ENCODE measurements at regions not wholly inside any gene's neighbourhood (a gene's known extent, or its start where the extent isn't known, plus 50 kb on each side); places are given as distances from the start of the nearest gene placed in this dataset.
"Not testable (repeated sequence)": the region's sequence is repeated elsewhere in the genome, so short reads cannot be mapped to it uniquely, and the experiment has no call there.

DNA sequence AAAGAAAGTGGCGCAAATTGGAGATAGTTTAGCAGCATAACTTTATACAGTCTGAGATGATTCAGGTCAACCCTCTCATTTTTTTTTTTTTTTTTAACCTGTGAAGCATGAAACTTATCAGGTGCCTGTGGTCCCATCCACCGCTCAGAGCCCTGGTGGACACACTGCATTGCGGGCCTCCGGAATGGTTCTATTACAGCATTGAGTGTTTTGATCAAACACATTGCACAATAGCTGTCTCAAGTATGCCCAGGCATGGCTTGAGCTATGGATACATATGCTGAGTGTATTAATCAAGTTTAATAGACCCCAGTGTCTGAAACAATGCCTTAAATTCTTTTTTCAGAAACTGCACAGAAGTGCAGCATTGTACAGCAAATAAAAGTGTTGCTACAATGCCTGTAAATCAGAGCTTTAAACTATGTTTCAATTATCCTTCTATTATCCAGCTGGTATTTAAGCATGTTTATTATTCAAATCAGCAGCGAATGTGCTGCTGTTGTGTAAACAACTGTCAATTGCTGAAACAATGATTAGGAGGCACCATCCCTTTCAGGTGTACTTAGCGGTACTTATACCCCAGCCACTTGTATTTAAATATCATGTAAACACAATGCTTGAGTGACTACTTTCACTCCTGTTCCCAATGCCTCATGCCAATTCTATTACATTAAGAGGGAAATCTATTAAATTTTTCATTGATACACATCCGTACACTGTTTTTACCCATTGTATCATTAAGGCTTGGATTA is 456.6 kb downstream of the RPS6KC1 start:
- Mint-ChIP-seq H3K36me3 (ENCODE audit: low read depth) (no peaks in the 10 kb centered on the region), H3K9me3 (peaks cover 8% of the 10 kb centered on the region), H3K4me1 (ENCODE audit: low read depth) (no peaks in the 10 kb centered on the region), H3K4me3 (no peak overlapping the region), H3K27ac (no peak overlapping the region), H3K27me3 (peaks cover 7% of the 10 kb centered on the region)

DNA sequence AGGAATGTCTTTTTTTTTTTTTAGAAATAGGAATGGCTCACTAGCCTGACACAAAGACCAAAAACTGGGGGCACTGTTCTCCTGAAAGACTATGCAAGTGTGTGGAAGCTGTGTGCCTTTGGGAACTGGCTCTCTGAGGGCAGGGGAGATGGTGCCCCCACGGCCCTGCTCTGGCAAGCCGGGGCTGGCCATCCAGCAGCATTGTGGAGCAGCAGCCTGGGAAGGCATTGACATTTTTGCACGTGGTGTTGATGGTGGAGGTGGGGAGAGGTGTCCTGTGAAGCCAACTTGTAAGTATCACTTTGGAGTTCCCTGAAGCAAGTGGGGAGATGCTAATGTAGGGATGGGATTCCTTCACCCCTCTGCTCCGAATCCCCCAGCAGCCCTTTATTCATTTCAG is 460.1 kb downstream of the RPS6KC1 start:
- Mint-ChIP-seq H3K4me1 (ENCODE audit: low read depth) (no peaks in the 10 kb centered on the region), H3K4me3 (no peak overlapping the region), H3K27ac (no peak overlapping the region), H3K9me3 (peaks cover 5% of the 10 kb centered on the region), H3K27me3 (peaks cover 7% of the 10 kb centered on the region), H3K36me3 (ENCODE audit: low read depth) (no peaks in the 10 kb centered on the region)

GRCh38 chr1:213512316-213512715 is 461.3 kb downstream of the RPS6KC1 start:
- no peak overlapping the region for H3K4me3 Mint-ChIP-seq
- peaks cover 5% of the 10 kb centered on the region for H3K9me3 Mint-ChIP-seq
- no peak overlapping the region for H3K27ac Mint-ChIP-seq
- H3K36me3 Mint-ChIP-seq (ENCODE audit: low read depth) = no peaks in the 10 kb centered on the region
- H3K27me3 Mint-ChIP-seq = peaks cover 7% of the 10 kb centered on the region
- H3K4me1 Mint-ChIP-seq (ENCODE audit: low read depth) = no peaks in the 10 kb centered on the region

DNA sequence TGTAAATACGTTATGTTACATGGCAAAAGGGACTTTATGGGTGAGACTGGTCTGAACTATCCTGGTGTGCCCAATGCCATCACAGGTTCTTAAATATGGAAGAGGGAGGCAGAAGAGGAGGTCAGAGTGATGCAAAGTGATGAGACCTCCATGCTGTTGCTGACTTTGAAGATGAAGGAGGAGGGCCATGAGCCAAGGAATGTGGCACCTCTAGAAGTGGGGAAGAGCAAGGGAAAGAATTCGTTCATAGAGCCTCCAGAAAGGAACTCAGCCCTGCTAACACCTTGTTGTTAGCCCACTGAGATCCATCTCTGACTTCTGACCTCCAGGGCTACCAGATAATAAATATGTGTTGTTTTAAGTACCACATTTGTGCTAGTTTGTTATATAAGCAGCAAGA is 462.0 kb downstream of the RPS6KC1 start:
- H3K27me3 Mint-ChIP-seq = peaks cover 7% of the 10 kb centered on the region
- H3K36me3 Mint-ChIP-seq (ENCODE audit: low read depth) = no peaks in the 10 kb centered on the region
- no peak overlapping the region for H3K27ac Mint-ChIP-seq
- peaks cover 5% of the 10 kb centered on the region for H3K9me3 Mint-ChIP-seq
- no peak overlapping the region for H3K4me3 Mint-ChIP-seq
- no peaks in the 10 kb centered on the region for H3K4me1 Mint-ChIP-seq (ENCODE audit: low read depth)

DNA sequence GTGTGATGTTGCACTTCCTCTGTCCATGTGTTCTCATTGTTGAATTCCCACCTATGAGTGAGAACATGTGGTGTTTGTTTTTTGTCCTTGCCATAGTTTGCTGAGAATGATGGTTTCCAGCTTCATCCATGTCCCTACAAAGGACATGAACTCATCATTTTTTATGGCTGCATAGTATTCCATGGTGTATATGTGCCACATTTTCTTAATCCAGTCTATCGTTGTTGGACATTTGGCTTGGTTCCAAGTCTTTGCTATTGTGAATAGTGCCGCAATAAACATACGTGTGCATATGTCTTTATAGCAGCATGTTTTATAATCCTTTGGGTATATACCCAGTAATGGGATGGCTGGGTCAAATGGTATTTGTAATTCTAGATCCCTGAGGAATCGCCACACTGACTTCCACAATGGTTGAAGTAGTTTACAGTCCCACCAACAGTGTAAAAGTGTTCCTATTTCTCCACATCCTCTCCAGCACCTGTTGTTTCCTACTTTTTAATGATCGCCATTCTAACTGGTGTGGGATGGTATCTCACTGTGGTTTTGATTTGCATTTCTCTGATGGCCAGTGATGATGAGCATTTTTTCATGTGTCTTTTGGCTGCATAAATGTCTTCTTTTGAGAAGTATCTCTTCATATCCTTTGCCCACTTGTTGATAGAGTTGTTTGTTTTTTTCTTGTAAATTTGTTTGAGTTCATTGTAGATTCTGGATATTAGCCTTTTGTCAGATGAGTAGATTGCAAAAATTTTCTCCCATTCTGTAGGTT is 463.6 kb downstream of the RPS6KC1 start:
- not testable (repeated sequence) for H3K4me3 Mint-ChIP-seq; H3K36me3 Mint-ChIP-seq (ENCODE audit: low read depth); H3K4me1 Mint-ChIP-seq (ENCODE audit: low read depth); H3K9me3 Mint-ChIP-seq; H3K27ac Mint-ChIP-seq
- H3K27me3 Mint-ChIP-seq = peaks cover 15% of the 10 kb centered on the region

GRCh38 chr1:213519098-213519497 is 468.1 kb downstream of the RPS6KC1 start:
- Mint-ChIP-seq H3K9me3 (peaks cover 5% of the 10 kb centered on the region), H3K27me3 (peaks cover 20% of the 10 kb centered on the region), H3K36me3 (ENCODE audit: low read depth) (no peaks in the 10 kb centered on the region), H3K4me1 (ENCODE audit: low read depth) (no peaks in the 10 kb centered on the region), H3K4me3 (no peak overlapping the region), H3K27ac (no peak overlapping the region)

DNA sequence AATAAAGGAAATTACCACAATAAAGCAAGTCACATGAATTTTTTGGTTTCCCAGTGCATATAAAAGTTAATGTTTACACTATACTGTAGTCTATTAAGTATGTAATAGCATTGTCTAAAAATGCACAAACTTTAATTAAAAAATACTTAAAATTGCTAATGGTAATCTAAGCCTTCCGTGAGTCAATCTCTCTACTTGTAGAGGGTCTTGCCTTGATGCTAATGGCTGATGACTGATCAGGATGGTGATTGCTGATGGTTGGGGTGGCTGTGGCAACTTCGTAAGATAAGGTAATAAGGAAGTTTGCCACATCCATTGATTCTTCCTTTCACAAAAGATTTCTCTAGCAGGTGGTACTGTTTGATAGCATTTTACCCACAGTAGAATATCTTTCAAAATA is 466.6 kb upstream of the PROX1 start:
- Mint-ChIP-seq H3K36me3 (ENCODE audit: low read depth) (no peaks in the 10 kb centered on the region), H3K4me1 (ENCODE audit: low read depth) (no peaks in the 10 kb centered on the region), H3K27me3 (peaks cover 20% of the 10 kb centered on the region), H3K27ac (no peak overlapping the region), H3K9me3 (peaks cover 5% of the 10 kb centered on the region), H3K4me3 (no peak overlapping the region)

DNA sequence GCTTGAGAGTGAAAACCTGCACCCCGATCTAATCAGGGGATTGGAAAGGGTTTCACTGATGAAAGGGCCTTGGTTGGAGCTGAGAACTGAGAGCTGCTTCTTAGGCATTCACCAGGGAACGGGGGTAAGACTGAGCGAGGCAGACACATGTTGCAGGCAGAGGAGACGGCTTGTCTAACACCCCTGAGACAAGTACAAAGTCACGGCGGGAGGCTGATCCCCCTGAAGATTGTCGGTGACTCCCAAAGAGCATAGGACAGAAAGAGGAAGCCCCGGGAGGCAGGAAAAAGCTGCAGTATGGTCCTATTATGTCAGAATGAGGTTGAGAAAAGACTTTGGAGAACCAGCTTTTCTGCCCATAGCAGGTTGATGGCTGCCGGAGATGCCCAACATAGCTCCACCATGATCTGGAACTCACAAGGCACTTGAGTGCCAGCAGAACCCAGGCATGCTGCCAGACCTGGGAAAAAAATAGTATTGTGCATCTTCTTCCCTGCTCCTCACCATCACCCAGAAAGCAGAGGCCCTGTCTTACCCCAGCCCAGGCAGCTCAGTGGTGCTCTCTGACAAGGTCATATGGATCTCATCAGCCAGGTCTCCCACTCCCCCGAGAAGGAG is 463.9 kb upstream of the PROX1 start:
- no peak overlapping the region for H3K27ac Mint-ChIP-seq
- no peaks in the 10 kb centered on the region for H3K4me1 Mint-ChIP-seq (ENCODE audit: low read depth)
- peaks cover 5% of the 10 kb centered on the region for H3K9me3 Mint-ChIP-seq
- peaks cover 18% of the 10 kb centered on the region for H3K27me3 Mint-ChIP-seq
- no peaks in the 10 kb centered on the region for H3K36me3 Mint-ChIP-seq (ENCODE audit: low read depth)
- H3K4me3 Mint-ChIP-seq = no peak overlapping the region

DNA sequence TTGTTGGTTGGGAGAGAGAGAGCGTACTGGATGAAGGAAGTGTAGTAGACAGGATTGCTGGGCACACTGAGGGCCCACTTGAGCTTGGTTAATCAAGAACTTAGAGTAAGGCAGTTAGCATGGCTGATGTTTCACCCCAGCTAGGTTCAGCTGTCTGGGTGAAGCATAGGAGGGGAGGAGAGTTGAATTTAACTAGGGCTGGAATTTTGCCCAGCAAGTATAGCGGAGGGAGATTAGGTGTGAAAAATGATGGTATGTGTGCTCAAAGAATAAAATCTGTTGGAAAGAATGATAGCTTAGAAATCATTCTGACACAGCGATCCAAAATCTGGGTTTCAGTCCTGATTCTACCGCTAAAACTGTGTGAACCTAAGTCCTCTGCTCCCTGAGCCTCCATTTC is 461.5 kb upstream of the PROX1 start:
- no peak overlapping the region for H3K4me3 Mint-ChIP-seq
- H3K9me3 Mint-ChIP-seq = peaks cover 5% of the 10 kb centered on the region
- no peaks in the 10 kb centered on the region for H3K36me3 Mint-ChIP-seq (ENCODE audit: low read depth)
- H3K27me3 Mint-ChIP-seq = peaks cover 6% of the 10 kb centered on the region
- no peaks in the 10 kb centered on the region for H3K4me1 Mint-ChIP-seq (ENCODE audit: low read depth)
- H3K27ac Mint-ChIP-seq = no peak overlapping the region

GRCh38 chr1:213530611-213531320 is 457.0 kb upstream of the PROX1 start:
- Mint-ChIP-seq H3K9me3 (no peaks in the 10 kb centered on the region), H3K36me3 (ENCODE audit: low read depth) (no peaks in the 10 kb centered on the region), H3K4me3 (no peak overlapping the region), H3K27ac (no peak overlapping the region), H3K4me1 (ENCODE audit: low read depth) (no peaks in the 10 kb centered on the region), H3K27me3 (peaks cover 3% of the 10 kb centered on the region)

GRCh38 chr1:213531369-213532310 is 456.1 kb upstream of the PROX1 start:
- Mint-ChIP-seq H3K9me3 (no peaks in the 10 kb centered on the region), H3K4me3 (no peak overlapping the region), H3K27ac (no peak overlapping the region), H3K36me3 (ENCODE audit: low read depth) (no peaks in the 10 kb centered on the region), H3K4me1 (ENCODE audit: low read depth) (no peaks in the 10 kb centered on the region), H3K27me3 (peaks cover 3% of the 10 kb centered on the region)

DNA sequence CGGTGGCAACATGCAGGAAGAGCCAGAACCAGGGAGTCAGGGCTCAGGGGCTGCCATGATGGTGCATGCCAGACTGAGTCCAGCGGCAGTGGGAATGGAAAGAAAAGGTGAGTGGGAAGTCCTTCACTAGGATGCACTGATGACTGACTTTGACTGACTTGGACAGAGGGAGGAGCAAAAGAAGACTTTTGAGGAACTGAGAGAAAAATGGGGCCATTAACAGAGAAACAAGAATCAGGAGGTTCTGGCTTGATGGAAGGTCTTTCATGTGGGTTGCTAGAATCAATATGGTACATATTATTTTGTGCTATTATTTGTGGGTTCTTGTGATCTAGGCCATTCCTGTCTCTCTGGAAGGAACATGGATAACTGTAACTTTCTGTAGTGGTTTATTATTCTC is 454.6 kb upstream of the PROX1 start:
- Mint-ChIP-seq H3K9me3 (no peaks in the 10 kb centered on the region), H3K27ac (no peak overlapping the region), H3K27me3 (peaks cover 3% of the 10 kb centered on the region), H3K4me1 (ENCODE audit: low read depth) (no peaks in the 10 kb centered on the region), H3K4me3 (no peak overlapping the region), H3K36me3 (ENCODE audit: low read depth) (no peaks in the 10 kb centered on the region)

DNA sequence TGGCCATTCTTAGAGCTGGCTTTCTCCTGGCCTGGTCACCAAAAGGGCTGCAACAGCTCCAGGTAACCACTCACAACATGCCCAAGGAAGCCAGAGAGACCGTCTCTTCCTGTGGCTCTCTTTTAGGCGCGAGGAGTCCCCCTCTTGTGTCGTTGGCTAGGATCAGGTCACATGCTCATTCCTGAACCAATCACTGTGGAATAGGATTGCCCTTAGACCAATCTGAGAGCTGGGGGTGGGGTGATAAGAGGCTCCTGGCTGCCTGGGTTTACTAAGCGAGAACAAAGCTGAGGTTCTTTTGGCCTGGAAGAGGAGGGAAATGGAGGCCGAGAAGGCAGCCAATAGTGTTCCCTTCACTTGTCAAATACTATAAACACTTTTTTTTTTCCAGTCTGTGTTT is 452.1 kb upstream of the PROX1 start:
- Mint-ChIP-seq H3K9me3 (no peaks in the 10 kb centered on the region), H3K27ac (no peak overlapping the region), H3K36me3 (ENCODE audit: low read depth) (no peaks in the 10 kb centered on the region), H3K4me1 (ENCODE audit: low read depth) (no peaks in the 10 kb centered on the region), H3K27me3 (peaks cover 3% of the 10 kb centered on the region), H3K4me3 (no peak overlapping the region)

GRCh38 chr1:213538251-213538650 is 449.5 kb upstream of the PROX1 start:
- Mint-ChIP-seq H3K36me3 (ENCODE audit: low read depth) (no peaks in the 10 kb centered on the region), H3K27ac (no peak overlapping the region), H3K4me3 (no peak overlapping the region), H3K27me3 (peaks cover 3% of the 10 kb centered on the region), H3K4me1 (ENCODE audit: low read depth) (no peaks in the 10 kb centered on the region), H3K9me3 (no peaks in the 10 kb centered on the region)

Data from stimulated activated naive CD8-positive, alpha-beta T cell treated with anti-CD3 and anti-CD28 coated beads, Interleukin-15, Interleukin-2, amounts not matched to agents 100 ng/mL and 50 ng/mL, for 24 hours (primary cell).